NCI-H1436 treated with DMSO at 0.1 percent for 48 hours (cell line): ENCODE measurements at regions not wholly inside any gene's neighbourhood (a gene's known extent, or its start where the extent isn't known, plus 50 kb on each side); places are given as distances from the start of the nearest gene placed in this dataset.
"Not testable (repeated sequence)": the region's sequence is repeated elsewhere in the genome, so short reads cannot be mapped to it uniquely, and the experiment has no call there.

ENCODE experiments used
- DNase-seq: peaks from one replicate; lab custom pipeline; 2025; lab: John Stamatoyannopoulos, UW

- DNase-seq = no peak
Measured at GRCh38 chr1:182003953-182004586, 57.4 kb downstream of the ZNF648 start.

- DNase-seq = no peak
Measured at GRCh38 chr1:182003025-182003725, 58.3 kb downstream of the ZNF648 start.

GRCh38 chr1:182002570-182002969 lies 58.9 kb downstream of the ZNF648 start:
- DNase-seq = no peak

- no peak for DNase-seq
Measured at GRCh38 chr1:181998858-181999257, 62.7 kb downstream of the ZNF648 start.

GRCh38 chr1:181992072-181992471 lies 69.4 kb downstream of the ZNF648 start:
- no peak for DNase-seq

GRCh38 chr1:181990728-181991127 lies 70.8 kb downstream of the ZNF648 start:
- DNase-seq = no peak

GRCh38 chr1:181989261-181989920 lies 72.1 kb downstream of the ZNF648 start:
- no peak for DNase-seq

- no peak for DNase-seq
Measured at GRCh38 chr1:181987996-181988395, 73.5 kb downstream of the ZNF648 start.

- no peak for DNase-seq
Measured at GRCh38 chr1:181987334-181987895, 74.1 kb downstream of the ZNF648 start.

GRCh38 chr1:181986907-181987305 lies 74.6 kb downstream of the ZNF648 start:
- no peak for DNase-seq

- DNase-seq = no peak
Measured at GRCh38 chr1:181985936-181986906, 75.3 kb downstream of the ZNF648 start.

GRCh38 chr1:181985281-181985680 lies 76.2 kb downstream of the ZNF648 start:
- no peak for DNase-seq

GRCh38 chr1:181984006-181984405 lies 77.5 kb downstream of the ZNF648 start:
- no peak for DNase-seq

- DNase-seq = no peak
Measured at GRCh38 chr1:181981821-181982220, 79.7 kb downstream of the ZNF648 start.

- DNase-seq = no peak
Measured at GRCh38 chr1:181972256-181972655, 89.3 kb downstream of the ZNF648 start.

- DNase-seq = no peak
Measured at GRCh38 chr1:181971424-181971823, 90.1 kb downstream of the ZNF648 start.

GRCh38 chr1:181969902-181970301 lies 91.6 kb downstream of the ZNF648 start:
- no peak for DNase-seq

GRCh38 chr1:181954696-181955095 lies 106.8 kb downstream of the ZNF648 start:
- DNase-seq = not testable (repeated sequence)

- DNase-seq = not testable (repeated sequence)
Measured at GRCh38 chr1:181954178-181954577, 107.3 kb downstream of the ZNF648 start.

GRCh38 chr1:181953596-181953995 lies 107.9 kb downstream of the ZNF648 start:
- no peak for DNase-seq

GRCh38 chr1:181951213-181951612 lies 110.3 kb downstream of the ZNF648 start:
- no peak for DNase-seq

- no peak for DNase-seq
Measured at GRCh38 chr1:181949500-181949899, 112.0 kb downstream of the ZNF648 start.
